HG02973 (cell line): ENCODE measurements at regions not wholly inside any gene's neighbourhood (a gene's known extent, or its start where the extent isn't known, plus 50 kb on each side); places are given as distances from the start of the nearest gene placed in this dataset.
"Not testable (repeated sequence)": the region's sequence is repeated elsewhere in the genome, so short reads cannot be mapped to it uniquely, and the experiment has no call there.

Source experiments
- ATAC-seq: cut with Tn5 transposase; IDR thresholded peaks from one replicate; pipeline ENCODE4 v1.9.1; 2021; ENCODE audit warnings: moderate library complexity; ENCODE audit not compliant: unreplicated experiment

DNA sequence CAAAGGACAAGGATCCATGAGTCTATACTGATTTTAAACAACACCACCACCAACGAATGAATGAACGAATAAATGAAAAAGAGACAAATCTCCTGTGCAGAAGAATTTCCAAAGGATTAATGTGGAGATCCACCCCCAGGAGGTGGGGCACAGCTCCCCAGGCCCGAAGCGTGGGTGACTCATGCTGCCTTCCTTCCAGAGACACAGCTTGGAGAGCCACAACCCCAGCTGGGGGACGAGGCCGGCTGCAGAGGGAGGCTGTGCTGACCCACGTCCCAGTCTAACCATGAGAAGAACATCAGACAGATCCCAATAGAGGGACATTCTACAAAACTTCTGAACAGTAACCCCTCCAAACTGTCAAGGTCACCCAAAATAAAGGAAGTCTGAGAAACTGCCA is 557.3 kb upstream of the SALL3 start:
- no peak for ATAC-seq

DNA sequence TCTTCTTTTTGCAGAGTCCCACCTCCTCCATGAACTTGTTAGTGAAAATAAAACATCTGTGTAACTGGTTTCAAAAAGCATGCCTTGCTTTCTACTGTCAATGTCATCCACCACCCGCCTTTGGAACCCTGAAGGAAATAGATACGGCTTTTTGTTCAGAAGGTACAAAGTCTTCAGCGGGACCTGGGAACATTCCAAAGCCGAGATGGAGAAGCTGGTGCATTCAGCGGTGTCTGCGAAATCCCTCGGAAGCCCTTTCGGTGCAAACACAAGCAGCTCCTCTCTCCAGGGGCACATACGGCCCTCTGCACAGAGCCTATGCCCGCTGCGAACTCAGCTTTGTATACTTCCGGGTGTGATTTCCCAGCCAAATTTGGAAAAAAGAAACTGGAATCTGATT is 555.8 kb upstream of the SALL3 start:
- ATAC-seq: no peak

DNA sequence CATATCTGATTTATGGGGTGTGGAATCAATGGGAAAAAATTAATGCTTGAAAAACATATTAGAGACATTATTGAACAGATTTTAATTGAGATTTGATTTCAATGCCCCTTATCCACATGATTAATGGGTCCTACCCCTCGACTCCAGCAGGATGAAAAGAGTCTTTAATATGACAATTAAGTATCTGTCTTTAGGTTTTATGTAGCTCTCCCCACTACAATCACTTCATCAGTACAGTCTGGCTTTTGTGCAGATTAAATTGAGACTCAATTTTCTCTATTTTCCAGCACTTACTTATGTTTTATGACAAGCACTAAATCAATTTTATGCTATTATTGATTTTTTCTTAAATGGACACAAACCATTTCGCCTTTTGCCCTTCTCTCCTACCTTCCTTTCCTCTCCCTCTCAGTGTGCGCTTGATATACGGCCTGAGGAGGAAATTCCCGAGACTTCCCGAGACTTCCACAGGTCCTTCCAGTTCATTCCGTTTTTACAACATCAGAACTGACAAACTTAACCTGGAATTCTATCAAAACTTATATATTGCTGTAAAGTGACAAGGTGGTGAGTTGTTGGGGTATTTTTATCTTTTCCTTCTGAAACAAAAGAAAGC is 555.1 kb upstream of the SALL3 start:
- ATAC-seq: no peak

DNA sequence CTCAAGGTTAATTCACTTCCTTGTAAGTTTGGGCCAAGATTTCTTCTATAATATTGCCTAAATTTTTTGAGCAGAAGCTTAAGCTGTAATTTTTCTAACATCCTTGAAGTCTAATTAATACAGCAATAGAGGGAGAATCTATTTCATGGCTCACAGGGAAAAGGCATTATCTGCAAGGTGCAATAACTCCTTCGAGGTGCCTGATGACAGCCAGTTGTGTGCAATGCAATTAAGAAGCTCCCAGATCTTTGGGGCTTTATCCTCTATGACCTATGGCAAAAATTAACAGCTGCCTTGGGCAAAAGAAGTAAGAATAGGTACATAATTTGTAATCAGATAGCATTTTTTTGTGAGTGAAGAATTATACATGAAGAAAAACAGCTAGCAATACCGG is 554.6 kb upstream of the SALL3 start:
- ATAC-seq: no peak

DNA sequence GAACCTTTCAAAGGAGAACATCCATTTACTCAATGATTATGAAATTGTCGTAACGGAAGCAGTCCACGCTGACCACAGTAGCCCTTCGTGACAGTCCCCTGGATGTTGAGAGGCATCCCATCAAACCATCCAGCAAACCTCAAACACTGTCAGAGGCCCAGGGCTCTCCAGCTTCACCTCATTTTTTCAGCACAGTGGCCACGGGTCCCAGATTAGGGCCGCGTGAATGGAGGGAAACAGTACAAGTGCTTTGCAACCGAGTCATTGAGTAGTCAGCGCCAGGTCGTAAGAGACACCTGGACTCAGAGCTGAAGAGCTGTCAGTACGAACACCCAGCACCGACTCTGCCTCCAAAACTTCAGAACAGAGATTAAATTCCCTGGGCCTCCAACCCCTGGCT is 552.5 kb upstream of the SALL3 start:
- no peak for ATAC-seq

DNA sequence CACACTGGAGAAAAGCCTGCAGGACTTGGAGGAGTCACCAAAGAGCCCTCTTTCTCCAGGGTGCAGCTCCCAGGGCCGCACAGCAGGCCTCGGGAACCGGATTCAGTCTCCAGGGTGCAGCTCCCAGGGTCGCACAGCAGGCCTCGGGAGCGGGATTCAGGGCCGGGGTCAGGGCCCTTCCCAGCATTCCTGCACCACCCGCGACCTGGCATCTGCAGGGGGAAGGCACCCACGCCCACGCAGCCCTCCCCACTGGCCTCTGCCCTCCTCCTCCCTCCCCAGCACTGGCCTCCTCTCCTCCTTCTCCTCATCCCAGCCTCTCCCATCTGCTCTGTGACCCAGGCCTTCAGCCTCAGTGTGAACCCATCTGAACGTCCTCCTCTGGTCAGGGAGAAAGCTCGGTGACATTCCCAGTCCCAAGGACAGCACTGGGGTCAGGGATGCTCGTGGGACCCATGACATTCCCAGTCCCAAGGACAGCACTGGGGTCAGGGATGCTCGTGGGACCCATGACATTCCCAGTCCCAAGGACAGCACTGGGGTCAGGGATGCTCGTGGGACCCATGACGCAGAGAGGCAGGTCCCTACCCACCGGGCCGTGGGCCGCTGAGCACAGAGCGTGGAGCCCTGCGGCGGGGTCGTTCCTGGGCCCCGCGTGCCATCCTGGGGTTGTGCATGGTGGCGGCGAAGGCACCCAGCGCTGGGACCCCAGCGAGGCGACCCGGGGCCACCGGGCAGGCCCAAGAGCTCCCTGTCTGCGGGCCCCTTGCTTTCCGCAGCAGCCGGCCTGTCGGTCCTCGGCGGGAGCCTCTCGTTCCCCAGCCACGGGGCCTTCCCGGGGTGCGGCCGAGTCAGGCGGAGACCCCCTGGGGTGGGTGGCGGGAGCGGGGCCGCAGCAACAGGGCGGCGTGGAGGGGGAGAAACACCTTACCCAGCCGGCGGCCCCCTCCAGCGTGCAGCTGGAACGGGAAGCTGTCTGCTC is 550.2 kb upstream of the SALL3 start:
- no peak for ATAC-seq

DNA sequence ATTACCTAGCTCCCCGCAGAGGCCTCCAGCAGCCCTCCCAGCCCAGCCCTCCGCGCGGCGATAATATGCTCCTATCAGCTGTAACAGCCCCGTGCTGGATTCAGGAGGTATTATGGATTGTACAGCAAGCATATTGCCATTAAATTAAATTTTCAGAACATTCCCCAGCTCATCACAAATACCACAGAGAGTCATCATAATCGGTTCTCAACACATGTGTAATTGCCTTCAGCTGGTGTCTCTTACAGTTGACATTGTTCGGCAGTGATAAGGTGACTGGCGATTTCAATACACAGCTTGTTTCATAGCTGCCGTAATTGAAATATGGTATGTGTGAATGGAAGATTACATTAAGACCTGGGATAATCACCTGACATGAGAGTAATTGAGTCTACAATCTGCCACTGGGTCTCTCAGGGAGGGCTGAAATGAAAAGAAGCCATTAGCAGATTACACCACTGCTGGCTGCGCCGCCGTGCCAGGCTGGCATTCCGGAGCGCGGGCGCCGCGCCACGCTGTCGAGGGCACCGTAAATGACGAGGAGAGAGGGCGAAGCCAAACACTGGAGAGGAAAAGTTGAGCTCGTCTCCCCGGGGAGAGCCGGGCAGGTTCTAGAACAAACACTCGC is 549.4 kb upstream of the SALL3 start:
- no peak for ATAC-seq

DNA sequence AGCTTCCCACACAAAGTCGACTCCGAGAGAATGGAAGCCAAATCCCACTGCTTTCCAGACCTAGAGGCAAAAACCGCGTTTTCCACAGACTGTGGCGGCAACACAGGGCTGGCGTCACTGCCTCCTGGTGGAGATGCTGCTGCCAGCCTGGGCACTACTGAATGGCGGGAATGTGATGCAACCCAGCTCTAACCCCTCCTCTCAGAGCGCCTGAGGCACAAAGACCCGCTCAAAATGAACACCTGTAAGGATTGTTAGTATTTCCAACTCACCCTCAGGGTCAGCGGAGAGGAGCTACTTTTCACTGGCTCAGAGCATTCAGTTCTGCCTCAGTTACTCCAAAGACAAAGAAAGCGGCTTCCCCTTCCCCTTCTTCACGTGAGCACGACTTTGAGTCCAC is 548.0 kb upstream of the SALL3 start:
- ATAC-seq: no peak

DNA sequence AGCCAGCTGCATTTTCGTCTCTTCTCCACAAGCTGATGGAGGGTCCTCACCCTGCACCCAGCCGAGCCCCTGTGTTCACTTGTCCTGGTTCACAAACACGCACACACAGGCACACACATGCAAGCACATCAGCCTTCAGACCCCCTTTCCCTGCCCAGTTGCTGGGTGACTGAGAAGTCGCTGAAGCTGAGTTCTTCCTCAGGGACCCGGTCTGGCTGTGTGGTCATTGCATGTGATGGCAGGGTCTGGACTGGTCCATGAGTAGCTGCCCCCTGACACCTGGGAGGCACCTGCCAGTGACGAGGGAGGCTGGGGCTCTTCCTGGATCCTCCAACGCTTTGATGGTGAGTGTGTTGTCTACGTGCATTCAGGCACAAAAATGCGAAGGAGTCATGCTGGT is 546.1 kb upstream of the SALL3 start:
- no peak for ATAC-seq

DNA sequence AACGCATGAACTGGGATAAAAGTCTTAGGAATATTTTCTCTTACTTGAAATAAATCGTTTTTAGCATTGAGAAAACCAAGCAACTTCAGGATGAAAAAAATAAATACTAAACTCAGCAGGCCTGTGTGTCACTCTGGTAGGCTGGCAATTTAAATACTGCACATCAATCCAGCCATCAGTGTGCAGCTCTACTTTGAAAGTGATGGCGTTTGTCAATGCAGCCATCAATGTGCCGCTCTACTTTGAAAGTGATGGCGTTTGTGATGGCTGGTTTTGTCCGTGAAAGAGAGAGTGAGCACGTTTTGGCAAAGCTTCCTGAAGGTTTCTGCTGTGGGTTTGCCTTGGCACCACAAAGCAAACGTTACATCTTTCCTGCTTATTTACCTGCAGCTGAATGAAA is 543.5 kb upstream of the SALL3 start:
- ATAC-seq: no peak

DNA sequence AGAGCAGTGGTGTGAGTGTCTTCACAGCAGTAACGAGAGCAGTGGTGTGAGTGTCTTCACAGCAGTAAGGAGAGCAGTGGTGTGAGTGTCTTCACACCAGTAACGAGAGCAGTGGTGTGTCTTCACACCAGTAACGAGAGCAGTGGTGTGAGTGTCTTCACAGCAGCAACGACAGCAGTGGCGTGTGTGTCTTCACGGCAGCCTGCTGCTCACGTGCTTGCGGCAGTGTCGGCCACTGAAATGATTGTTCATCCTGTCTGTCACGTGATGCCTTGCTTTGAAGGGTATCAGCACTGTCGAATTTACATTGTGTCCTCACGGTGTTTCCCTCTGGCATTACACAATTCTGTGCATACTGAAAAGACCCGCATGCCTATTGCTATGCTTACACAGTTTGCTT is 541.4 kb upstream of the SALL3 start:
- ATAC-seq: not testable (repeated sequence)

DNA sequence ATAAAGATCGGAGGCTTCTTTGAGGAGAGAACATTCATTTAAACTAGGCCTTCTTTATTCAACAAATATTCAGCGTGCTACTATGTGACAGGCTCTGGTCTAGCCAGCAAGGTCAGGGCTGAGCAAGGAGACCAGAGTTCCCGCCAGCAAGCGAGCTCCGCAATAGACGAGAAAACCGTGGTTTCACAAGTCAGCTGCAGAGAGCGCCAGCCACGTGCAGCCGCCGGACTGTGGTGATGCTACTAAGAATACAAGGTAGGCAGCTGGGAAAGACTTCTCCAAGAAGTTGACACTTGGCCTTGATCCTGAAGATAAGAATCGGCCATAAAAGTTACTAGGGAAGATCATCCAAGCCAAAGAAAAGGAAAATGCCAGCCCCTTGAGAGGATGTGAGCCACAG is 533.7 kb upstream of the SALL3 start:
- ATAC-seq: no peak

DNA sequence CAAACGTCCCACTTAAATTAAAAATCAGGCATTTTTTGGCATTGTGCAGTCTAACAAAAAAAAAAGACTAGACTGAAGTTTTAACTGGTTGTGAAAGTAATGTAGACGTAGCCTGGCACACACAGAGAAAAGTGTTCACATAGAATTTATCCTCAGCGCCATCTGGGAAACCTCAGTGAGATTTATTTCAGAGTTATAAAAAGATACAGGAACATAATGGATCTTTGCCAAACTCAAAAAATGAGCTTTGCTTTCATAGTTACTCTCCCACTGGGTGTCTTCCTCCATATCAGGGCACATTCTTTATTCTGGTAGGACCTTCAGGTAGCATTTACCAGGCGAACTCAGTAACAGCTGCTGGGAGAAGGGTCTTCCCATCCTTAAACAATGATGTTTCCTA is 532.4 kb upstream of the SALL3 start:
- no peak for ATAC-seq

DNA sequence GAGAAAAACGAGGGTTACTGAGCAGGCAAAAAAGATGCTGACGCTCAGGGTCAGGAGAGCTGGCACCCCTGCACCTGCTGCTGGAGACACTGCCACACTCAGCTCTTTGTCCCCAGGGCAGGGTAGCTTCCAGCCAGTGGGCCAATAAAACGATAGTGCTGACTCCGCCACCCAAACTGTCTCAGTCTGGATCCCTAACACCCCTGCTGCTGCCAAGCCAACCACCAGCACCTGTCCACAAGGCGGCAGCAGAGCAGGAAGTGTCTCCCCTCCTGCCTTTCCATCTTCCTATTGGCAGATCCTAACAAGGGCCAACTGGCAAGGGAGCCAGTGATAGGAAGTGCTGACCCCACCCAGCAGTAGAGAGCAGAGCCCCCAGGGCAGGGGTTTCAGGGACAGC is 531.5 kb upstream of the SALL3 start:
- no peak for ATAC-seq

DNA sequence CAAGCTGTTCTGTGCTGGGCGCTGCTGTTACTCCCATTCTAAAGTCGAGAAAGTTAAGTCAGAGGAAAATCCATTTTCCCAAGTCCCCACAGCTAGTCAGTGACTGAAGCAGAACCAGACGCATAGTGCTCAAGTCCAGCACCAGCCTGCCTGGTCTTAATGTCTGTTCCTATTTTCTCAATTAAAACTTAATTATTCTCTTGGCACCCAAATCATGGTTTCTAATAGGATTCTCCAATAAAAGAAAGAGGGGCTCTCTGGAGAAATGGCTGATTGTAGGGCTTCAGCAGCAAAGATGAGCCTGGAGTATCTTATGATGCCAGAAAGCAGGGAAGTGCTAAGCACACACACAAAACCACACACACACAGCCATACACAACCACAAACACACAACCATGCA is 531.0 kb upstream of the SALL3 start:
- no peak for ATAC-seq

DNA sequence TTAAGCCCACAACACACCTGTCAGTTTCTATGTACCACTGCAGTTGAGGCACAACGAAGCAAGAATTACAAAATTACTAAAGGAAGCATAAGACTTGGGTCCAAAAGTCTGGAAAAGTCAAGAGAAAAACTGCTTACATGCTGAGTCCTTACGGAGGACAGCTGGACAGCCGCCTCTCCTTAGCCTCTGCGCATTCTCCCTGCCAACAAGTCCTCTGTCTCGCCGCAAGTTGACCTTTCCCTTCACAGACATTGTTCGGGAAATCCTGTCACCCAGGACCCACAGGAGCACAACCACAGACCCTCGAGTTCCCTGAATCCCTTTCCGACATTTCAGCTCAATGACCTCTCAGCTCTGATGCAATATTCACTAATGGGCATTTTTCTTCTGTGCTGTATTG is 525.4 kb upstream of the SALL3 start:
- no peak for ATAC-seq

DNA sequence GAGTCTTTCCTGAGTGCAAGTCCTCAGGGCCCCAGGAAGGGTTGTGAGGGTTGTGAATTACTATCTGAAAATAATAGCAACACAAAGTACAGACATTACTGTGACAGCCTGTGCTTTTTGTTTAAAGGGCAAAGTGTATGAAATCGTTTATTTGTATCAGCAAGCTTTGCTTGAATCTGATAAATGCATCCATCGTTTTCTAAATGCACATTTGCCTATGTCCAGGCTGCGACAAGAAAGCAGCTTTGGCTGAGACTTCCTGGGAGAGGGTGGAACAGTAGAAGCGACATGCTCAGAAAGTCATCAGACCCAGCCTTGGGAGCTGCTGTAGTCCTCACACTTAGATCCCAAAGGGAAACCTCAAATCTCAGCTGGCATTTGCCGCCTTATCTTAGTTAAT is 524.2 kb upstream of the SALL3 start:
- no peak for ATAC-seq

DNA sequence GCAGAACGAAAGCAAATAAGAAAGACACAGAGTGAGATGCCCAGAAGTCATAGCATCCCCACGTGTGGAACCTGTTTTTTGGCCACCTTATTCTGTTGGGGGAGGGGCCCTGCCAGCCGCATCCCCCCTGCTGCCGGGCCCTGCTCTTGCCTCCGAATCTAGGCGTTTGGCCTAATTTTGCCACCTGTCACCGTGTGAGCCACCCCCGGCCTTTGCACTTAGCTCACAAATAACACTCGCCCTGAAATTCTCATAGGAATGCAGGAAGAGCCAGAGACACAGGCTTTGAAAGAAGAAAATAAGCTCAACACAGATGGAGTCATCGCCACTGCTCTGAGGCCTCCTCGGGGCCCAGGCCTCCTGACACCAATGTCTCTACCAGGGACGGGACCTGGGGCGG is 522.6 kb upstream of the SALL3 start:
- no peak for ATAC-seq

DNA sequence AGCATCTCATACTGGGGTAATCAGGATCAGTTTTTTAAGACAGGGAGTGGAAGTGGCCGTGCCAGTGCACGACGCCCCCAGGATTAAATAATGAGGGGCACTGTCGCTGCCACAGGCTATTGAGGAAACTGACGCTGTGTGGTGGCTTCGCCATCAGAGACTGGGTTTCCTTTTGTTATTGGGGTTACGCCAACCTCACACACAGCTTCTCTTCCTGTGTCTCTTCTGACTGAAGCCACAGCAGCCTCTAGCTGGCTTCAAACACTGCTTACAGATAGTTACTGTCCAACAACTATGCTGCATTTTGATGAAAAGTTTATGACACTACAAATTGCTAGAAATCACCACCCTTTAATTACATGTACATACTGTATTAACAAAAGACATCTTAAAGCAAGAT is 521.9 kb upstream of the SALL3 start:
- no peak for ATAC-seq

DNA sequence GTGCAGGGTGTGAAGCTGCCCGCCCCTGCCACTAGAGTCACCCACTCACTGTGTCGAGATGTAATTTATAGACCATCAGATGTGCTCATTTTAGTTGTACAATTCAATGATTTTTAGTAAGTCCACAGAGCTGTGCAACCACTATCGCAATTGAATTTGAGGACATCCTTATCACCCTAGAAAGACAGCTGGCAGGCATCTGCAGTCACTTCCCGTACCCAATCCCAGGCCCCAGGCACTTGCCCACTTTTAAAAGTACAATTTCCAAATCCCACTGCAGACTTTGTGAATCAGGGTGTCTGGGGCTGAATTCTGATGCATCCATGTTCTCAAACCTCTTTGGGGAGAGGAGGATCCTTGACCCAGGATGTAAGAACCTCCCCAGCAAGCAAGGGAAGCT is 521.3 kb upstream of the SALL3 start:
- no peak for ATAC-seq

DNA sequence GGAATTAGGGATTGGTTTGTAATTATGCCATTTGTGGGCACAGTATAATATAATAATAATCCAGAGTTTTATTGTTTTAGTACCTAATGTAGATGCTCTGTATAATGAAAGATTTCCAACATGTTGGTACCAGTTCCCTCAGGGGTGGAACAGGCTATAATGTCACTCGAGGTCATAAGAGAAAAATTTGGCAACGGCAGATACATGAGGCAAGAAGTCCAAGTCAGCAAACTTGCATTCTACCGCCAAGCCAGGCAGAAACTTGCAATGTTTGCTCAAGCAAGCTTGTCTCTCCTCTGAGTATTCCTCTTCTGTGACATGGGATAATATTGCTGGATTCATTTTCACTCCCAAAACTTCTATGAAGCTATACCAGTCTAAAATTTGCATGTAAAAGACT is 520.0 kb upstream of the SALL3 start:
- ATAC-seq: no peak

DNA sequence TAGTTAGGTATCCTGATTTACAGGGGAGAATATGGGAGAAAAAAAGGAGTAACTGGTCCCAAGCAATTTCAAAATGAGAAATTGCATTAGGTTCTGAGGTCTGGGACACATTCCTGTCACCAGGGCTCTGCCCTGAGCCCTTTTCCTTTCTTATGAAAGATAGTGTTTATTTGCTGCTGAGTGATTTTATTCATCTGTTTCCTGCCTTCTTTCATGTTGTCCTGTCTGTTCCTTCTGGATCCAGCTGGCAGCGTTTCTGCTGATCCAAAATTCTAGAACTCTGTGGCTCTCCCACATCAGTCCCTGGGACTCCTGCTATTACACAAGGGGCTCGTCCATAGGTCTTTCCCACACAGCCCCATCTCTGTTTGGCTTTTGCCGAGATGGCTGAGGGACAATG is 519.1 kb upstream of the SALL3 start:
- no peak for ATAC-seq
